Neural cell (in vitro differentiated cells): ENCODE measurements at regions not wholly inside any gene's neighbourhood (a gene's known extent, or its start where the extent isn't known, plus 50 kb on each side); places are given as distances from the start of the nearest gene placed in this dataset.

Source experiments
- H2AFZ ChIP-seq: fragments of 200-600, 300-800 bp; sonication (generic), shearing (Covaris generic); 2 replicates; pipeline ENCODE4 v1.6.0; 2014; ENCODE audit warnings: low read depth, mild to moderate bottlenecking, antibody characterized with exemption, low read length, moderate library complexity
- H3F3A ChIP-seq: fragments of 200-600 bp; shearing (Covaris generic); 2 replicates; pipeline ENCODE4 v1.6.1; 2016; ENCODE audit warnings: mild to moderate bottlenecking, moderate library complexity, mixed read lengths, antibody characterized with exemption, low read length; ENCODE audit not compliant: insufficient read depth, poor library complexity, severe bottlenecking
- H3K27ac ChIP-seq: fragments of 200-600, 300-800 bp; sonication (generic), shearing (Covaris generic); 2 replicates; pipeline ENCODE4 v1.5.1; 2014; ENCODE audit warnings: mild to moderate bottlenecking, low read length, moderate library complexity
- H3K27me3 ChIP-seq: fragments of 300-800, 200-600 bp; sonication (generic), shearing (Covaris generic); 2 replicates; pipeline ENCODE4 v1.6.0; 2014; ENCODE audit warnings: mild to moderate bottlenecking, low read depth, low read length, moderate library complexity; ENCODE audit not compliant: insufficient read depth
- H3K36me3 ChIP-seq: fragments of 300-800, 200-600 bp; sonication (generic), shearing (Covaris generic); 2 replicates; pipeline ENCODE4 v1.5.1; 2014; ENCODE audit warnings: mild to moderate bottlenecking, antibody characterized with exemption, low read length, moderate library complexity; ENCODE audit not compliant: insufficient read depth
- H3K4me2 ChIP-seq: fragments of 300-800, 200-600 bp; sonication (generic), shearing (Covaris generic); 2 replicates; pipeline ENCODE4 v1.6.0; 2014; ENCODE audit warnings: mild to moderate bottlenecking, low read length
- H3K4me3 ChIP-seq: fragments of 300-800, 200-600 bp; sonication (generic), shearing (Covaris generic); 2 replicates; pipeline ENCODE4 v1.5.1; 2014; ENCODE audit warnings: mild to moderate bottlenecking, low read length, moderate library complexity
- H3K79me2 ChIP-seq: fragments of 200-600 bp; shearing (Covaris generic); replicated peaks from 2 replicates; pipeline ENCODE4 v1.6.0; 2014; ENCODE audit warnings: mild to moderate bottlenecking, low read length, moderate library complexity; ENCODE audit not compliant: insufficient read depth
- H3K9ac ChIP-seq: fragments of 300-800, 200-600 bp; sonication (generic), shearing (Covaris generic); 2 replicates; pipeline ENCODE4 v1.6.1; 2016; ENCODE audit warnings: mild to moderate bottlenecking, low read length, mixed read lengths
- H3K9me2 ChIP-seq: fragments of 200-600 bp; shearing (Covaris generic); 2 replicates; pipeline ENCODE4 v1.6.1; 2016; ENCODE audit warnings: mild to moderate bottlenecking, low read length, mixed read lengths; ENCODE audit not compliant: insufficient read depth
- H3K9me3 ChIP-seq: fragments of 200-600, 300-800 bp; sonication (generic), shearing (Covaris generic); 2 replicates; pipeline ENCODE4 v1.6.1; 2016; ENCODE audit warnings: mild to moderate bottlenecking, mixed run types, low read length, moderate library complexity, mixed read lengths
- H4K20me1 ChIP-seq: fragments of 200-600 bp; shearing (Covaris generic); 2 replicates; pipeline ENCODE4 v1.6.1; 2016; ENCODE audit warnings: mild to moderate bottlenecking, mixed run types; ENCODE audit not compliant: insufficient read depth
- CTCF ChIP-seq: fragments of 450-650 bp; IDR thresholded peaks from 2 replicates; pipeline ENCODE4 v1.5.1; 2014; ENCODE audit warnings: antibody characterized with exemption, mild to moderate bottlenecking, moderate library complexity; ENCODE audit not compliant: poor library complexity, severe bottlenecking
- EP300 ChIP-seq: fragments of 450-650 bp; conservative IDR thresholded peaks from 2 replicates; pipeline ENCODE4 v1.6.1; 2014; ENCODE audit warnings: antibody characterized with exemption, mild to moderate bottlenecking, moderate library complexity; ENCODE audit not compliant: poor library complexity, severe bottlenecking
- EZH2 ChIP-seq: fragments of 200-600, 300-800 bp; shearing (Covaris generic), sonication (generic); IDR thresholded peaks from 2 replicates; pipeline ENCODE4 v1.6.1; 2014; ENCODE audit warnings: antibody characterized with exemption, low read length, borderline replicate concordance, mild to moderate bottlenecking; ENCODE audit not compliant: insufficient read depth, poor library complexity, severe bottlenecking
- MXI1 ChIP-seq: fragments of 450-650 bp; conservative IDR thresholded peaks from 2 replicates; pipeline ENCODE4 v1.6.1; 2014; ENCODE audit warnings: antibody characterized with exemption, mild to moderate bottlenecking; ENCODE audit not compliant: poor library complexity, severe bottlenecking
- POLR2AphosphoS5 ChIP-seq: IDR thresholded peaks from 2 replicates; pipeline ENCODE4 v1.6.1; 2012
- RAD21 ChIP-seq: fragments of 450-650 bp; conservative IDR thresholded peaks from 2 replicates; pipeline ENCODE4 v1.6.1; 2014; ENCODE audit warnings: antibody characterized with exemption, mild to moderate bottlenecking, moderate library complexity
- REST ChIP-seq: IDR thresholded peaks from 2 replicates; pipeline ENCODE4 v1.6.1; 2012; ENCODE audit warnings: borderline replicate concordance
- SMC3 ChIP-seq: fragments of 450-650 bp; conservative IDR thresholded peaks from 2 replicates; pipeline ENCODE4 v1.6.1; 2014; ENCODE audit warnings: antibody characterized with exemption, mild to moderate bottlenecking, moderate library complexity; ENCODE audit not compliant: poor library complexity
- TAF1 ChIP-seq: IDR thresholded peaks from 2 replicates; pipeline ENCODE4 v1.6.1; 2012; ENCODE audit warnings: low read depth

- H3K36me3 ChIP-seq, result no peaks in the 10 kb centered on the region
- H4K20me1 ChIP-seq, result no peaks in the 10 kb centered on the region
- H3K9me2 ChIP-seq, result no peaks in the 10 kb centered on the region
- no peak overlapping the region for H3K27ac ChIP-seq
- H2AFZ ChIP-seq, result no peak overlapping the region
- no peak overlapping the region for H3K4me2 ChIP-seq
- H3K27me3 ChIP-seq, result no peaks in the 10 kb centered on the region
- no peak for TF ChIP-seq EZH2
- TF ChIP-seq RAD21, result no peak
- TF ChIP-seq MXI1, result no peak
- no peak for TF ChIP-seq TAF1
- no peak for TF ChIP-seq POLR2AphosphoS5
- TF ChIP-seq CTCF, result no peak
- no peak for TF ChIP-seq SMC3
- no peak for TF ChIP-seq REST
- no peak for TF ChIP-seq EP300
- H3K9ac ChIP-seq, result no peak overlapping the region
- no peaks in the 10 kb centered on the region for H3F3A ChIP-seq
- H3K4me3 ChIP-seq, result no peak overlapping the region
- no peaks in the 10 kb centered on the region for H3K79me2 ChIP-seq
- H3K9me3 ChIP-seq, result no peaks in the 10 kb centered on the region
These were observed 50.2 kb upstream of the ADRA1B start for GRCh38 chr5:159866093-159866492.
